ENCODE measurements at regions not wholly inside any gene's neighbourhood (a gene's known extent, or its start where the extent isn't known, plus 50 kb on each side); places are given as distances from the start of the nearest gene placed in this dataset.

- DNase-seq, result no peak
Measured at GRCh38 chr2:136257893-136258292, 139.9 kb upstream of the CXCR4 start.

GRCh38 chr2:136255648-136256461 is 137.9 kb upstream of the CXCR4 start:
- DNase-seq, result no peak

- DNase-seq, result no peak
Measured at GRCh38 chr2:136255127-136255526, 137.2 kb upstream of the CXCR4 start.

- no peak for DNase-seq
Measured at GRCh38 chr2:136254681-136255080, 136.7 kb upstream of the CXCR4 start.

- DNase-seq, result no peak
Measured at GRCh38 chr2:136253288-136254004, 135.5 kb upstream of the CXCR4 start.

GRCh38 chr2:136251885-136252585 is 134.1 kb upstream of the CXCR4 start:
- no peak for DNase-seq

- DNase-seq, result no peak
Measured at GRCh38 chr2:136251197-136251884, 133.4 kb upstream of the CXCR4 start.

- DNase-seq, result no peak
Measured at GRCh38 chr2:136250131-136250530, 132.2 kb upstream of the CXCR4 start.

GRCh38 chr2:136248907-136249306 is 131.0 kb upstream of the CXCR4 start:
- no peak for DNase-seq

GRCh38 chr2:136248242-136248641 is 130.3 kb upstream of the CXCR4 start:
- DNase-seq, result peak; percentile 40

- DNase-seq, result no peak
Measured at GRCh38 chr2:136247204-136247950, 129.4 kb upstream of the CXCR4 start.

- DNase-seq, result no peak
Measured at GRCh38 chr2:136246086-136246669, 128.2 kb upstream of the CXCR4 start.

- DNase-seq, result no peak
Measured at GRCh38 chr2:136245211-136245610, 127.3 kb upstream of the CXCR4 start.

GRCh38 chr2:136244536-136244885 is 126.6 kb upstream of the CXCR4 start:
- no peak for DNase-seq

- no peak for DNase-seq
Measured at GRCh38 chr2:136243638-136244535, 125.9 kb upstream of the CXCR4 start.

- DNase-seq, result no peak
Measured at GRCh38 chr2:136242687-136243277, 124.8 kb upstream of the CXCR4 start.

- no peak for DNase-seq
Measured at GRCh38 chr2:136242100-136242499, 124.2 kb upstream of the CXCR4 start.

GRCh38 chr2:136239079-136239685 is 121.2 kb upstream of the CXCR4 start:
- DNase-seq, result no peak

GRCh38 chr2:136238286-136239078 is 120.5 kb upstream of the CXCR4 start:
- DNase-seq, result no peak
